Nephron progenitor cell (in vitro differentiated cells): ENCODE measurements at regions not wholly inside any gene's neighbourhood (a gene's known extent, or its start where the extent isn't known, plus 50 kb on each side); places are given as distances from the start of the nearest gene placed in this dataset.
A peak's percentile ranks its signal among the peaks of the same experiment; 100 is the strongest.

Experiments used
- DNase-seq: peaks from one replicate; pipeline ENCODE4 v3.0.0; 2021
- H3K27ac Mint-ChIP-seq: 2 replicates; pipeline ENCODE4 v1.8.0; 2021; ENCODE audit warnings: mild to moderate bottlenecking, moderate library complexity, mixed read lengths
- H3K27me3 Mint-ChIP-seq: 2 replicates; pipeline ENCODE4 v1.8.0; 2021; ENCODE audit warnings: mild to moderate bottlenecking, low read depth, mixed read lengths; ENCODE audit not compliant: poor library complexity
- H3K36me3 Mint-ChIP-seq: 2 replicates; pipeline ENCODE4 v1.8.0; 2021; ENCODE audit warnings: low read depth, mixed read lengths
- H3K4me1 Mint-ChIP-seq: 2 replicates; pipeline ENCODE4 v1.8.0; 2021; ENCODE audit warnings: mixed read lengths
- H3K4me3 Mint-ChIP-seq: 2 replicates; pipeline ENCODE4 v1.8.0; 2021; ENCODE audit warnings: mild to moderate bottlenecking, moderate library complexity, mixed read lengths
- H3K9me3 Mint-ChIP-seq: 2 replicates; pipeline ENCODE4 v1.8.0; 2021; ENCODE audit warnings: mild to moderate bottlenecking, moderate library complexity, mixed read lengths
- CTCF ChIP-seq: fragments of 200-600 bp; sonication (generic); IDR thresholded peaks from 2 replicates; pipeline ENCODE4 v1.5.0; 2021; ENCODE audit warnings: antibody characterized with exemption

GRCh38 chr9:22683700-22684075 lies 237.1 kb downstream of the DMRTA1 start:
- Mint-ChIP-seq H3K4me1 (peaks cover 21% of the 10 kb centered on the region), H3K4me3 (no peak overlapping the region), H3K27me3 (no peaks in the 10 kb centered on the region), H3K27ac (peak overlapping the region; percentile 28), H3K9me3 (no peaks in the 10 kb centered on the region), H3K36me3 (no peaks in the 10 kb centered on the region)
- DNase-seq, result no peak
- no peak for TF ChIP-seq CTCF

- no peak for TF ChIP-seq CTCF
- H3K9me3 Mint-ChIP-seq, result no peaks in the 10 kb centered on the region
- H3K27me3 Mint-ChIP-seq, result no peaks in the 10 kb centered on the region
Measured at GRCh38 chr9:22693156-22693555, 246.5 kb downstream of the DMRTA1 start.

GRCh38 chr9:22700171-22700570 lies 253.5 kb downstream of the DMRTA1 start:
- no peaks in the 10 kb centered on the region for H3K27me3 Mint-ChIP-seq
- no peaks in the 10 kb centered on the region for H3K36me3 Mint-ChIP-seq
- no peak overlapping the region for H3K27ac Mint-ChIP-seq
- DNase-seq, result no peak
- H3K9me3 Mint-ChIP-seq, result peaks cover 5% of the 10 kb centered on the region
- no peak for TF ChIP-seq CTCF
- no peaks in the 10 kb centered on the region for H3K4me1 Mint-ChIP-seq
- no peak overlapping the region for H3K4me3 Mint-ChIP-seq

More at GRCh38 chr9:22693156-22693555, 246.5 kb downstream of the DMRTA1 start:
- Mint-ChIP-seq H3K27ac (no peak overlapping the region), H3K4me3 (no peak overlapping the region), H3K36me3 (no peaks in the 10 kb centered on the region), H3K4me1 (no peaks in the 10 kb centered on the region)
- DNase-seq, result no peak

GRCh38 chr9:22718653-22719052 lies 272.0 kb downstream of the DMRTA1 start:
- no peaks in the 10 kb centered on the region for H3K36me3 Mint-ChIP-seq
- H3K4me3 Mint-ChIP-seq, result no peak overlapping the region
- peaks cover 6% of the 10 kb centered on the region for H3K9me3 Mint-ChIP-seq
- peak; percentile 26 for TF ChIP-seq CTCF
- DNase-seq, result no peak
- no peaks in the 10 kb centered on the region for H3K27me3 Mint-ChIP-seq
- no peaks in the 10 kb centered on the region for H3K4me1 Mint-ChIP-seq
- no peak overlapping the region for H3K27ac Mint-ChIP-seq

GRCh38 chr9:22722492-22722891 lies 275.9 kb downstream of the DMRTA1 start:
- no peak for TF ChIP-seq CTCF
- no peak overlapping the region for H3K4me3 Mint-ChIP-seq

GRCh38 chr9:22731786-22732185 lies 285.2 kb downstream of the DMRTA1 start:
- Mint-ChIP-seq H3K27me3 (no peaks in the 10 kb centered on the region), H3K36me3 (no peaks in the 10 kb centered on the region), H3K9me3 (peaks cover 5% of the 10 kb centered on the region), H3K4me1 (no peaks in the 10 kb centered on the region), H3K27ac (no peak overlapping the region), H3K4me3 (no peak overlapping the region)
- no peak for TF ChIP-seq CTCF
- no peak for DNase-seq

More at GRCh38 chr9:22722492-22722891, 275.9 kb downstream of the DMRTA1 start:
- H3K27me3 Mint-ChIP-seq, result no peaks in the 10 kb centered on the region
- H3K27ac Mint-ChIP-seq, result no peak overlapping the region
- no peaks in the 10 kb centered on the region for H3K4me1 Mint-ChIP-seq
- no peaks in the 10 kb centered on the region for H3K36me3 Mint-ChIP-seq
- DNase-seq, result no peak
- H3K9me3 Mint-ChIP-seq, result peaks cover 5% of the 10 kb centered on the region
